Urinary bladder (tissue), 3 donors: ENCODE measurements at regions not wholly inside any gene's neighbourhood (a gene's known extent, or its start where the extent isn't known, plus 50 kb on each side); places are given as distances from the start of the nearest gene placed in this dataset.

Experiments
- DNase-seq: peaks from one replicate; pipeline ENCODE4 v3.0.0-alpha.2; 2015; ENCODE audit errors: extremely low spot score
- H3K27ac ChIP-seq: one replicate; pipeline ENCODE4 v1.5.1; 2013; ENCODE audit warnings: low read depth, mild to moderate bottlenecking, moderate library complexity
- H3K36me3 ChIP-seq: one replicate; pipeline ENCODE4 v1.6.1; 2013; ENCODE audit warnings: mild to moderate bottlenecking, moderate library complexity; ENCODE audit not compliant: insufficient read depth
- H3K4me1 ChIP-seq: one replicate; pipeline ENCODE4 v1.6.1; 2013; ENCODE audit warnings: mild to moderate bottlenecking, moderate library complexity; ENCODE audit not compliant: insufficient read depth
- H3K4me3 ChIP-seq: one replicate; pipeline ENCODE4 v1.5.1; 2013; ENCODE audit warnings: low read depth, low read length
- whole genome bisulfite sequencing: extraction: QIAGEN DNeasy Blood & Tissue Kit; methylation state at CpG from one replicate; pipeline ENCODE4 v1.1.7; 2013; 5-methylcytosine and 5-hydroxymethylcytosine counted together
- donor health status: healthy with polysubstance abuse.
- donor health status: healthy.

DNA sequence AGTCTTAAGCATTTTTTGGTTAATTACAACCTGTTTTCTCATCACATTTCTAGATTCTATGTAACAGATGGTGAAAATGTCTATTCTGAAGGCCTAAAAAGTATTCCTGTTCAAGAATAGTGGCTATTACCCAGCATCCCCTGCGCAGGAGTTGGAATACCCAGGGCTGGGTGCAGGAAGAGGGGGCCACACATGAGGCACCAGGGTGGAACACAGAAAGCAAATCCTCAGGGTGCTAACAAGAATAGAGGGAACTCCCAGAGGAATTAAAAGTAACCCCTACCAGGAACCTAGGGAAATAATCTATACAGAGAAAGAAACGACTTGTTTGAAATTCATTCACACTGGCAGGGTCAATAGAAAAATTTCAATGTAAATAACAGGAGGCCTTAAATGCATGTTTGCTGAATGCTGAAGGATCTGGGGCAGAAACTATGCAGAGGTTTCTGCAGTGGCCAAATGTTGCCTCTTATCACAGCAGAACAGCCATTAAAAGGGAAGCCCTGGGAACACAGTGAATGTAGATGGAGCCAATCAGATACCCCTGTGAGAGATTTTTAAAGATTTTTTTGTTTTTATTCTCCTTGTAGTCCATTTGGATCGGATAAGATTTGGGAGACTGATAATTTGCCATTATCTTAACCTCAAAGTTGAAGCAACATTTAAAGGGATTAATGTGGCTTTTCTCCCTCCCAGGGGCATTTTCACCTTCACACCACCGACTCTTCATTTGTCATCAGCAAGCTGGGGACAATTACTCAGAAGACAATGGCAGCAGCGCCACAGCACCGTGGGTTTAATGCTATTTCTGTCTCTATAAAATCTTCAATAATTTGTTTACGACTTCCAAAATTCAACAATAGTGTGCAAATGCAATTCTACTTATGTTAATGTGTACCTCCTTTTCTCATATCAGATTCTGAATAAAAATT, 196.0 kb upstream of the PSMD7 start:
- Histone ChIP-seq H3K36me3 (no peaks in the 10 kb centered on the region), H3K4me3 (no peak overlapping the region), H3K4me1 (no peaks in the 10 kb centered on the region), H3K27ac (no peak overlapping the region)
- 37% methylated on average over 7 of the region's 7 CpGs for WGBS
- DNase-seq: no peak

DNA sequence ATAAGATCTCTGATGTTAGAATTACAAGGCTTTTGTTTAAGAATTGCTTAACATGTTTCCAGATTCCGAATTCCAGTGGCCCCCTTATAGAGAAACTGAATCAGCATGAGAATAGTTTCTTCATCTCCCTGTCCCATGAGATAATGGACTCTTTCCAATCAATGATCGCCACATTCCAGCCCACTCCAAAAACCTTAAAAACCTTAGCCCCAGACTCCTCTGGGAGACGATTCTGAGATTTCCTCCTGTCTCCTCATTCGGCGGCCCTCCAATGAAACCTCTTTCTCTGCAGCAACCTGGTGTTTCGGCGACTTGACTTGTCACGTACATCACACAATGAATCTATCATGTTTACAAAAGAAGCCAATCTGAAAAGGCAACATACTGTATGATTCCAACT, 197.1 kb upstream of the PSMD7 start:
- Histone ChIP-seq H3K4me3 (no peak overlapping the region), H3K36me3 (no peaks in the 10 kb centered on the region), H3K27ac (no peak overlapping the region), H3K4me1 (no peaks in the 10 kb centered on the region)
- 86% methylated on average over 8 of the region's 8 CpGs for WGBS
- no peak for DNase-seq

DNA sequence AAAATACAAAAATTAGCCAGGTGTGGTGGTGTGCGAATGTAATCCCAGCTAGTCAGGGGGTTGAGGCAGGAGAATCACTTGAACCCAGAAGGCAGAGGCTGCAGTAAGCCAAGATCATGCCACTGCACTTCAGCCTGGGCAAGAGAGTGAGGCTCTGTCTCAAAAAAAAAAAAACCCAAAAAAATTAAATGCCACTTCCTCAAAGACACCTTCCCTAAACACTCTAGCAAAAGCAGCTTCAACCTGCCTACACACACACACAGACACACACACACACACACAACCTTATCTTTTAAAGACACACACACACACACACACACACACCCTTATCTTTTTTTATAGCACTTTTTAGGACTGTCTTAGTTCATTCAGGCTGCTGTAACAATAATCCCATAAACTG, 201.7 kb upstream of the PSMD7 start:
- Histone ChIP-seq H3K36me3 (no peaks in the 10 kb centered on the region), H3K4me3 (no peak overlapping the region), H3K4me1 (no peaks in the 10 kb centered on the region), H3K27ac (no peak overlapping the region)
- no peak for DNase-seq
- WGBS: 100% methylated on average over 1 of the region's 1 CpG

DNA sequence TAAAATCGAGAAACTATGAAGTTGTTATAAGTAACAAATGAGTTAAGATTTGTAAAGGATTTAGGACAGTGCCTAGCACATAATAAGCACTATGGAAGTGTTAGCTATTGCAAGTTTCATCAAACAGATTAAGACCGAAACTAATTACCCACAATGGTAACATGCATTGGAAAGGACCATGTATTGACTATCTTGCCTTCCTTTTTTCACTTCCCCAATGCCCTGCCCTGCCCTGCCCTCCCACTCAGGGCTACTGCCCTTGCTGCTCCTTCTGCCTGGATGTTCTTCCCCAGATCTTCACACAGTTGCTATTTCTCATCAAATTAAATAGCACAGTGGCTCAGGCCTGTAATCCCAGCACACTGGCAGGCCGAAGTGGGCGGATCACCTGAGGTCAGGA, 202.1 kb upstream of the PSMD7 start:
- Histone ChIP-seq H3K4me1 (no peaks in the 10 kb centered on the region), H3K36me3 (no peaks in the 10 kb centered on the region), H3K27ac (no peak overlapping the region), H3K4me3 (no peak overlapping the region)
- DNase-seq: no peak
- WGBS: 89% methylated on average over 4 of the region's 4 CpGs

DNA sequence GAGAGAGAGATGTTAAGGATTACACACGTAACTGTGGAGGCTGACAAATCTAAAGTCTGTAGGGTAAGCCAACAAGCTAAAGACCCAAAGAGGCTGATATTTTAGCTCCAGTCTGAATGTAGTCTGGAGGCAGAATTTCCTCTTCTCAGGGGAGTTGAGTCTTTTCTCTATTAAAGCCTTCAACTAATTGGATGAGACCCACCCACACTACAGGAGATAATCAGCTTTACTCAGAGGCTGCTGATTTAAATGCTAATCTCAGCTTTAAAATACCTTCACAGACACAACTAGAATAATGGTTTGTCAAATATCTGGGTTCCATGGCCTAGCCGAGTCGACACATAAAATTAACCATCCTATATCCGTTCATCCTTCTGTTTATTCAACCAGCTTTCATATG, 204.3 kb upstream of the PSMD7 start:
- H3K36me3 ChIP-seq: no peaks in the 10 kb centered on the region
- no peaks in the 10 kb centered on the region for H3K4me1 ChIP-seq
- WGBS: 88% methylated on average over 4 of the region's 4 CpGs
- H3K27ac ChIP-seq: no peak overlapping the region
- no peak overlapping the region for H3K4me3 ChIP-seq
- no peak for DNase-seq

DNA sequence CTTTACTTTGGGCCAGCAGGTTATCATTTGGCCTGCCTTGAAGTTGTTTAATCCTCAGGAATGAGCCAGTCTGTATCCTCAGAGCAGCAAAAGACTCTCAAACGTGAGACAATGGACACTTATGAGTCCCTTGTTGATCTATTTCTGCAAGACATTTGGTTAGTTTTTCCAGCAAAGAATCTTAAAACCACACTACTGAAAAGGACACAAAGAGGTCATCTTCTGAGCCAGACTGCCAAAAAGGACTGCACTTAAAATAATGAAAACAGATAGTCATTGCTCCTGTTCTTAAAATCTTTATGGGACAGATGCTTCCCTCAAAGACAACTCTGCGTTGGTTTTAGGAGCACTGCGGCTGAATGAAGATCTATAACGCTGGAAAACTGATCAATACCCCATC, 205.7 kb upstream of the PSMD7 start:
- no peak overlapping the region for H3K27ac ChIP-seq
- H3K36me3 ChIP-seq: no peaks in the 10 kb centered on the region
- WGBS: 52% methylated on average over 4 of the region's 4 CpGs
- DNase-seq: no peak
- no peak overlapping the region for H3K4me3 ChIP-seq
- H3K4me1 ChIP-seq: no peaks in the 10 kb centered on the region

DNA sequence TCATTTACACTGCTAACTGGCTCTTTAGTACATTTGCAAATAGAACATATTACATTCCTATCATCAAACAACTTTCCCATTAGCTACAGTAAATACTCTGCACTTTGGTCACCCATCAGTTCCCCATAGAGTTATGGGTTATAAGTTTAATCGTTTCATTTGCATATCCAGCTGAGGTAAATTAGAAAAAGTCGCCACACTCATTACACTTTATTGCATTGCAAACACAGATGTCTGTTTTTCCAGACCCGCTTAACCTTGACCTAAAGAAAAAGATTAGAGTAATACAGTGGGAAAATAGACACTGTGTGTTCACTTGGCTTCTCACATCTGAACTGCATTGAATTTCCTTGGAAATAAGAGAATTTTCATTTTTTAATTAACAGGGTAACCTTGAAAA, 213.1 kb upstream of the PSMD7 start:
- H3K36me3 ChIP-seq: no peaks in the 10 kb centered on the region
- no peaks in the 10 kb centered on the region for H3K4me1 ChIP-seq
- 84% methylated on average over 3 of the region's 3 CpGs for WGBS
- H3K4me3 ChIP-seq: no peak overlapping the region
- no peak for DNase-seq
- H3K27ac ChIP-seq: no peak overlapping the region

DNA sequence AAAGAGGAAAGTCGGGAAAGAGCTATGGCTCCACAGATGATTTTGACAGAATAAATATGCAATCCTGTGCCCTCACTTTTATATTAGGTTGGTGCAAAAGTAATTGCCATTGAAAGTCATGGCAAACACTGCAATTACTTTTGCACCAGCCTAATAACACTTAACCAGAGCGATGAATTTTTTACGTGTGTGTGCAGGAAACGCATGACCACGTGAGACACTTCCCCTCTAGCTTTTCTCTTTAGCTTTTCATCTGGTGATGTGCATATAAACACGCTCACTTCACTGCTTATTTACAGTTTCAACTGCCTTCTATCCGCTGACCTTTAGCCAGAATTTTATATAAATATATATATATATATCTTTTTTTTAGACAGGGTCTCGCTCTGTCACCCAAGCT, 216.3 kb upstream of the PSMD7 start:
- H3K27ac ChIP-seq: no peak overlapping the region
- H3K36me3 ChIP-seq: no peaks in the 10 kb centered on the region
- H3K4me1 ChIP-seq: no peaks in the 10 kb centered on the region
- no peak overlapping the region for H3K4me3 ChIP-seq
- no peak for DNase-seq
- WGBS: 78% methylated on average over 8 of the region's 8 CpGs

DNA sequence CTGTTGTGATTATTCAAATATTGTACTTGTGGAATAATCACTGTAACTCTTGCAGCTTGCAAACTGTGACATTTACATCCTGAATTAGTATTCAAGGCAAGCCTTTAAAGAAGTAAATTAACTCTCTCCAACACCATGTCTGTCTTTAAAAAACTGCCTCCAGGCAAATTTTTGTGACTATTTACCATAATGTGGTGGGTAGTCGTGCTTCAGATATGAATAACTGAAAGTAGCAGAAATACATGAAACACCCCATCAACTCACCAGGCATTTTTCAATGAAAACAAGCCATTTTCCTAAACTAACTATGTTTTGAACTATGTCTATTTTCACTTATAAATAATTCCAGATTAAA, 217.4 kb upstream of the PSMD7 start:
- Histone ChIP-seq H3K36me3 (no peaks in the 10 kb centered on the region), H3K4me3 (no peak overlapping the region), H3K4me1 (no peaks in the 10 kb centered on the region), H3K27ac (no peak overlapping the region)
- 63% methylated on average over 1 of the region's 1 CpG for WGBS
- no peak for DNase-seq

DNA sequence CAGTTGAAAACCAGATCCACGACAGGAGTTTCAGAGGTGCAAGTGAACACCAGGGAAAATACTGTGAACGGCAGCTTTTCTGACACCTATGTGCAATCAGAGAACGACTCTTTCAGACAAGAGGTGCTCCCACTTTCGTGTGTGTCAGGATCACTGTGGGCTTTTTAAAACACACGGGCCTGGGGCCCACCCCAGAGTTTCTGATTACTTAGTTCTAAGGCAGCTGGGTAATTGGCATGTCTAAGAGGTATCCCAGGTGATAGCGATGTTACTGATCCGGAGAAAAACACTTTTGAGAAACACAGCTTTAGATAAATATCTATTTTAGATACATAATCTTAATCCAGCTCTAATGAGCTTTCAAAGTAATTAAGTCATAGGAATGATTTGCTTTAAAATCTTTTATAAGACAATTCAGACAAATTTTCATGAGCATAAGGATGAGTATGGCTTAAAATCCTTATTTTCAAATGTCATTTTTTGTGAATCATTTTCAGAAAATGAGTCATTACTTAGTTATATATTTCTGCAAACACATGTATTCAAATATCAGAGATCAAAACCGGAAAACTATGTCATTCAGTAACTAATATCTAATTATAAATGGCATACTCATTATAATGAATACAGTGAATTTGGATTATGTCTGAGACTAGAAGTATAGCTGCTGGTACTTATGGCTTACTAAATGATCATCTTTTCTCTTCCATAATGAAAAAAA, 217.9 kb upstream of the PSMD7 start:
- 60% methylated on average over 8 of the region's 8 CpGs for WGBS
- Histone ChIP-seq H3K36me3 (no peaks in the 10 kb centered on the region), H3K4me1 (no peaks in the 10 kb centered on the region), H3K27ac (no peak overlapping the region), H3K4me3 (no peak overlapping the region)
- DNase-seq: no peak

DNA sequence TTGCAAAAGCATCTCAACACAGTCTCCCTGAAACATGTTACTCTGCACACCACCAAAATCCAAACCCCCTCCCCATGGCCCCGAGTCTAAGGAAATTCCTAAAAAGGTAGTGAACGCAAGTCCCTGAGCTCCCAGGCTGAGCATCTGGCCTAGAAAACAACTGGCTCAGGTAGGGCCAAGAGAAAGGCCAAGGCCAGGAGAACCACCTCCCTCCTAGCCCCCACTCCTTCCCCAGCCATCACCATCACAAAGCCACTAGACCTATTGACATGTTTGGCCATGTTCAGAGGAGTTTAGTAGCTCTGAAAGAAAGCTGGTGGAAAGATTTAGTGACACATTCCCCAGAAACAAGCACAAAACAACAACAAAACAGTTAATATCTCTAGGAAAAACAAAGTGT, 220.0 kb upstream of the PSMD7 start:
- DNase-seq: no peak
- WGBS: 83% methylated on average over 2 of the region's 2 CpGs
- H3K4me1 ChIP-seq: no peaks in the 10 kb centered on the region
- no peak overlapping the region for H3K27ac ChIP-seq
- H3K36me3 ChIP-seq: no peaks in the 10 kb centered on the region
- H3K4me3 ChIP-seq: no peak overlapping the region

DNA sequence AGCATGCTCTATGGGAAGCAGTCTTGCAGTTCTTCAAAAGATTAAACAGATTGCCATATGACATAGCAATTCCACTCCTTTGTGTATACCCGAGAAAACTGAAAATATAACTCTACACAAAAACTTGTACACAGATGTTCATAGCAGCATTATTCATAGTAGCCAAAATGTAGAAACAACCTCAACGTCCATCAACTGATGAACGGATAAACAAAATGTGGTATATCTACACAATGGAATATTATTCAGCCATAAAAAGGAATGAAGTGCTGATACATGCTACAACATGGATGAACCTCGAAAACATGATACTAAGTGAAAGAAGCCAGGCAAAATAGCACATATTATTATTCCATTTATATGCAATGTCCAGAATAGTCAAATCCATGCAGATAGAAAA, 221.2 kb upstream of the PSMD7 start:
- WGBS: 92% methylated on average over 4 of the region's 4 CpGs
- DNase-seq: no peak
- no peaks in the 10 kb centered on the region for H3K4me1 ChIP-seq
- no peak overlapping the region for H3K27ac ChIP-seq
- no peaks in the 10 kb centered on the region for H3K36me3 ChIP-seq
- no peak overlapping the region for H3K4me3 ChIP-seq

DNA sequence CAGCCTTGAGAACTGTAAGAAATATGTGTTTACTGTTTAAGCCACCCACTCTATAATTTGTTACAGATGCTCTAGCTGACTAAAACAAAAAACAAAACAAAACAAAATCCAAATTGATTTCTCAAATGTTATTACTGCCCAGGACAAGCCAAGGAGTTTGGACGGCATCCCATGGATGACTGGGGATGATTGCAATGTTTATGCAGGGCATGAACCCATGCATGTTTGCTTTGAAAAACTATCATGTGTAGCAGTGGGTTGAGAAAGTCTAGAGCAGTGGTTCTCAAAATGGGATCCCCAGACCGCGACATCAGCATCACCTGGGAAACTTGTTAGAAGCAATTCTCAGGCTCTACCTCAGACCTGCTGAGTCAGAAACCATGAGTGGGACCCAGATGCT, 223.2 kb upstream of the PSMD7 start:
- Histone ChIP-seq H3K4me3 (no peak overlapping the region), H3K36me3 (no peaks in the 10 kb centered on the region), H3K4me1 (no peaks in the 10 kb centered on the region), H3K27ac (no peak overlapping the region)
- WGBS: 85% methylated on average over 3 of the region's 3 CpGs
- no peak for DNase-seq

DNA sequence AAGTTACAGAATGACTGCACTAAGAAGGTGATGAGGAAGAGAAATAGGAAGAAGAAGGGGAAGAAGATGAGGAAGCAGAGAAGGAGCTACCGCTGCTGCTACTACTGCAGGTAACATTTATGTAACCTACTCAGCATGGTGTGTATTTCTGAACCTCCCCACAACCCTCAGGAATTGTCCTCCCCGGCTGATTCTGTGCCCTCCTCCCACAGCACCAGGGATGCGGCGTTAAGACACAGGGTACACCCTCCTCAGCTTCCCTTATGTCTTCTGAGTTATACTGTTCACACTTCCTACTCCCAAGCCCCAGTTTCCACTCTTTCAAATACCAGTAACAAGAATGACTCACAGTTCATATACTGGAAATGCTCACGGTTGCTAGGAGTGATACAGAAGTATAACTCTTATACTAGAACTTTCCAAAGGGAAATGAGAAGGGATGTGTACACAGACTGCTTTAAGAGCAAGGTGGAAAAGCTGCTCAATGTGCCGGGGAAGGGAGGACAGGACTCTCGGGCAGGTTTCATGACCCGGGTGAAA, 224.5 kb upstream of the PSMD7 start:
- no peak for DNase-seq
- no peaks in the 10 kb centered on the region for H3K4me1 ChIP-seq
- WGBS: 73% methylated on average over 8 of the region's 8 CpGs
- no peak overlapping the region for H3K27ac ChIP-seq
- no peak overlapping the region for H3K4me3 ChIP-seq
- no peaks in the 10 kb centered on the region for H3K36me3 ChIP-seq
